ENCODE measurements at regions not wholly inside any gene's neighbourhood (a gene's known extent, or its start where the extent isn't known, plus 50 kb on each side); places are given as distances from the start of the nearest gene placed in this dataset.
"Not testable (repeated sequence)": the region's sequence is repeated elsewhere in the genome, so short reads cannot be mapped to it uniquely, and the experiment has no call there.

DNA sequence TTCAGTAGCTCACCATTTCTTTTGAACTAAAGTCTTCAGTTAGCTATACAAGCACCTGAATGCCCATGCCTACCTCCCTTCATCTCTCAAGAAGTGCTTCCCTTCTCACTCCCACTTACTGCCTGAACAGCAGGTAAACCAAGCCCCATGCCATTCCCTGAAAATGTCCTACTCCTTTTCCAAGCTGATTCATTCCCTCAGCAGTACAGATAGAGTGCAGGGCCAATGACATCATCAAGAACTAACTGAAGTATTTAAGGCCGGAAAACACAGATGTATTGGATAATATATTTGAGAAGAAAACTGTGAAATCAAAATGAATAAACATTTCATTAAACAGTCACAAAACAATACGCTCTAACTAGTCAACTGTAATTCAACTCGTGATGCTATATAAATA is 478.8 kb upstream of the CDH11 start:
- intact Hi-C loops (cut with DNase I): no loop called here
- DNase-seq (ENCODE audit: missing footprints) (no peak), ATAC-seq (no peak)

DNA sequence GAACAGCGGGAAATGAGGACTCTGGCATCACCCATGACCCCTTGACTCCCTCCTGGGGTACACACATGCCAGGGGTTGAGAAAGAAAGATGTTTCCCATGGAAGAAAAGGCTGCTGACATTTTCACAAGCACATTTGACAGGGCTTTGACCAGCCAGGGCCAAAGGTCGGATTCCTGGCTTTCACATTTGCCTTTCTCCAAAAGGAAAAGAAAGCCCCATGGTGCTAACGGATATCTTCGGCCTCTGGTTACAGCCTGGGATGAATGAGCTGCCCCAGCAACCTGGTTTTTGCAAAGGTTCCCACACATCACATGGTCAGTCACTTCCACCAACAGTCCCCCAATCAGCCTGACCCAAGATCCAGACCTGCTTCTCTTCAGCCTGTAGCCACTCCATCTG is 478.2 kb upstream of the CDH11 start:
- DNase-seq (ENCODE audit: missing footprints): no peak
- ATAC-seq: no peak
- intact Hi-C loops (cut with DNase I): no loop called here

DNA sequence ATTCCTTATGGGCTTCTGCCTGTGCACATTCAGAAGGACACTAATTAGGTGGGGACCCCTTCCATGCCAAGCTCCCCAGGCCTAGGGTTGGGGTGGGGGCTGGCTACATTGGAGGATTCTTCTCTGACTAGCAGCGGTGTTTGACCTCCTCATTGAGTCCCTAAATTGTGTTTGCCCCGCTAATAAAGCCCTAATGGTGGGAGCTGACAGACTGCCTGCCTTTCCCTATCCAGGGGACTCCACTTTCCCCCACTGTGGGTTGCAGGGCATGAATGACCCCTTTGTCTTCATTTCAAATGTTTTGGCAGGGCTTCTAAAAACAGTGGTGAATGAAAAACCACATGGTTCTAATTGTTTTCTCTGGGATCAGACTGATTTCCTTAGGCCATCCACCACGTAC is 476.8 kb upstream of the CDH11 start:
- ATAC-seq (no peak), DNase-seq (ENCODE audit: missing footprints) (no peak)
- intact Hi-C loops (cut with DNase I): no loop called here

DNA sequence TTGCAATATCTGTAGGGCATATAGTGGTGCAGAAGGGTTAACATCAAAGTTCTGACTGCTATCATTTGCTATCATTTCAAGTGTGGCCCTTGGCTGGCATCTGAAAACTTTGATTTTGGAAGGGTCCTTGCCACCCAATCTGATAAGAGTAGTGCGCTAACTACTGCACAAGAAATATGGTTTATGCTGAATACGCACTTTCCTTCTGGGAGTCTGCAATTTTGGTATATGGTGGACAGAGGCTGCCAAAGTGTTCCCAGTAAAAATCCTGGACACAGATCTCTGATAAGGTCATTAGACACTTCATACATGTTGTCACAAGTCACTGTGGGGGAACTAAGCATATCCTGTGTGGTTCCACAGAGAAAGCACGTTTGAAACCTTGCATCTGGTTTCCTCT is 461.6 kb upstream of the CDH11 start:
- intact Hi-C loops (cut with DNase I): no loop called here

DNA sequence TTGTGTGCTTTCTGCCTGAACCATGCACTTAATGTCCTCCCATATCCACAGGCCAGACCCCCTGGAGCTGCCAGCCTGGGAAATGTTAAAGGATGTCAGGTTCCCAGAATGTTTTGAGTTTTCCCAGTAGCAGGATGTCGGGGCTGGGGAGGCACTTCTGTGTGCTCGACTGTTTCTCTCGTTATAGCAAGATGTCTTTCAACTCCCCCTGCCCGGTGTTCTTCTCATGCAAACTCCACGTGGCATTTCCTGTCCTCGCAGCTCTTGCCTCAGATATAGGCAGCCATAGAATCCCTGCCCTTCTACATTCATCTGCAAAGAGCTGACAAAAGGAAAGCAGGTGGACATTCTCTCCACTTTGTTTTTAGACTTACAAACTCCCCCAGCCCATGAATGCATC is 457.2 kb upstream of the CDH11 start:
- DNase-seq (ENCODE audit: missing footprints) (no peak), ATAC-seq (no peak)
- intact Hi-C loops (cut with DNase I): no loop called here

More for the DNA sequence above, 461.6 kb upstream of the CDH11 start:
- no peak for DNase-seq (ENCODE audit: missing footprints)
- no peak for ATAC-seq

DNA sequence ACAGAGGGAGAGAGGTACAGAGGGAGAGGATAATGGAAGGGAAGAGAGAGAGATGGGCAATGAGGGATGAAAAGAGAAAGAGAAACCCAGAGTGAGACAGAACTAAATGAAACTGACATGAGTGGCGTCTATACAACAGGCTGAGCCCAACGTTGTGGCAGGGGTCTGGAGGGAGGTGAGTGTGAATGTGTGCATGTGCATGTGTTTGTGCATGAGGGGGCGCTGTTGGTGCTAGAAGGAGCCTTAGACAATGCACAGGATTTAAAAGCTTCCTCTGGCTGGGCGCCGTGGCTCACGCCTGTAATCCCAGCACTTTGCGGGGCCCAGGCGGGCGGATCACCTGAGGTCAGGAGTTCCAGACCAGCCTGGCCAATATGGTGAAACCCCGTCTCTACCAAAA is 454.8 kb upstream of the CDH11 start:
- intact Hi-C loops (cut with DNase I): no loop called here
- DNase-seq (ENCODE audit: missing footprints) (no peak), ATAC-seq (no peak)

DNA sequence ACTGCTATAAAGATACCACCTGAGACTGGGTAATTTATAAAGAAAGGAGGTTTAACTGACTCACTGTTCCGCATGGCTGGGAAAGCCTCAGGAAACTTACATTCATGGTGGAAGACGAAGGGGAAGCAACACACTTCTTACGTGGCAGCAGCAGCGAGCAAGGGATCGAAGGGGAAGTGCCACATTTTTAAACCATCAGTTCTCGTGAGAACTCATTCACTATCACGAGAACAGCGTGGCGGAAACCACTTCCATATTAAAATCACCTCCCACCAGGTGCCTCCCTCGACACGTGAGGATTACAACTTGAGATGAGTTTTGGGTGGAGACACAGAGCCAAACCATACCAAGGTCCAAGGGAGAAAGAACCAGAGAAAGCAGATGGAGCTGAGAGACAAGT is 454.3 kb upstream of the CDH11 start:
- ATAC-seq (no peak), DNase-seq (ENCODE audit: missing footprints) (no peak)
- intact Hi-C loops (cut with DNase I): no loop called here

DNA sequence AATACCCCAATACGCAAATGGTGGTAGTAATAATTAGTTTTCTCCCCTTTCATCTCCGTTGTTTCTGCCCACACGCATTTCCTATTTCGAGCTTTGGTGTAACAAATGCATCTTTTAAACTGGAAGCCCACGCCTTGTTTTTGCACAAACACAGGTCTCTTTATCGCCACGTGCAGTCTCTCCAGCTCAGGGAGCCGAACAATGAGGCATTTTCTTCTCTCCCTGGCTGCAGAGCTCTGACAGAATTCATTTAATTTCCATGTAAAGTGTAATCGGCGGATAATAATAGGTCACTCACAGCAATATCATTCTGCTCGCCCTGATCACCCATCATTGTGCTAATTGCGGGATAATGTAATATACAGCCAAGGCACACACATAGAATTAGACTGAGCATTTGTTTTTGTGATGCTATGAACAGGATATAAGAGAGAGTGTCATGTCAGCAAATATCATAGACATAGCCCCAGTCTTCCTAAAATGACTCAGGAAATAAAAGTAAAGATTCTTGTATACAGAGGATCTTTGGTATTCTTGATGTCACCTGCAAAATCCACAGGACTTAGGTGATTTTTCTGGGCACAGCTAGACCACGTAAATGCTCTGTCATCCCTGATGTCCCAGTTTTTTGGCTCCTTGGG is 452.6 kb upstream of the CDH11 start:
- intact Hi-C loops (cut with DNase I): no loop called here
- ATAC-seq: no peak
- no peak for DNase-seq (ENCODE audit: missing footprints)

DNA sequence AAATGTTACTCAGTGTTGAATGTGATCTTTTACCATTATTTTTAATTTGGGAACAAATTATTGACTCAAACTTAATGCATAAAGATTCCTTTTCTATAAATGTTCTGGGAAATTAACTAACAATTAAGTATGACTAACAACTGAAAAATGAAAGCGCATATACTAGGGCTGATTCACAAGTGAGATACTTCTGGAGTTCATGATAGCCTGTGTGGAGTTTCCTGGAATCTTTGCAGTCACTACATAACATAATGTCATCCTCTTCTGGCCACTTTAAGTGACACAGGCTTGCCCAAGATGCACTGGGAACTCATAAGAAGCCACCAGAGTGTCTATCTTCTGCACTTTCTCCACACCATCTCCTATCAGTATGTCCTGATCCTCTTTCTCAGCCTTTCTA is 450.3 kb upstream of the CDH11 start:
- DNase-seq (ENCODE audit: missing footprints) (no peak), ATAC-seq (no peak)
- intact Hi-C loops (cut with DNase I): no loop called here

DNA sequence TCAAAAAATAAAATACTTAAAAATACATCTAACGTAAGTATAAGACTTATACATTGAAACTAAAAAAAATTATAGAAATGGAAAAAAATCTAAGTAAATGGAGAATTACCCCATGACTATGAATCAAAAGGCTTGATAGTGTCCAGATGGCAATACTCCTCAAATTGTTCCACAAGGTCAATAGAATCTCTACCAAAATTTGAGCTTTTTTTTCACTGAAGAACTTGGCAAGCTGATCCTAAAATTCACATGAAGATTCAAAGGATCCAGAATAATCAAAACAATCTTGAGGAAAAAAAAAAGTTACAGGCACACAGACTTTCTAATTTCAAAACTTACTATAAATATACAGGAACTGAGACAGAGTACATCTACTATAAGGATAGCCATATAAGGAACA is 448.4 kb upstream of the CDH11 start:
- intact Hi-C loops (cut with DNase I): no loop called here
- no peak for DNase-seq (ENCODE audit: missing footprints)
- no peak for ATAC-seq

DNA sequence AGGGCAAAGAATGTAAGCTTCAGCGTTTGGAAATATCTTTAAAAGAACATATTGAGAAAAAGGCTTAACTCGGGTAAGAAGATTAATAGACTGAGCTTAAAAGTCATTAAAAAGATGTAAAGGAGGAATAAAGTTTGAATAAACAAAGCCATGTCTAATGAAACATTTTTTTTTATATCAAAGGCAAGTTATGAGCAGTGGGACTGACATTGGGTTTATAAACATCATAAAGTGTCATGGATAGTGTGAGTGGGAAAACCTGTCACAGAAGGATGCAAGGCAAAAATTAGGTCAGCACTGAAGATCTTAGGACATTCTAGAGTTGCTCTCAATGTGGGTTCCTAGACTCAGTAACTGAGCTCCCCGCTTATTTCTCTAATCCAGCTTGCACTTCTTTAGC is 438.0 kb upstream of the CDH11 start:
- intact Hi-C loops (cut with DNase I): no loop called here
- no peak for DNase-seq (ENCODE audit: missing footprints)

DNA sequence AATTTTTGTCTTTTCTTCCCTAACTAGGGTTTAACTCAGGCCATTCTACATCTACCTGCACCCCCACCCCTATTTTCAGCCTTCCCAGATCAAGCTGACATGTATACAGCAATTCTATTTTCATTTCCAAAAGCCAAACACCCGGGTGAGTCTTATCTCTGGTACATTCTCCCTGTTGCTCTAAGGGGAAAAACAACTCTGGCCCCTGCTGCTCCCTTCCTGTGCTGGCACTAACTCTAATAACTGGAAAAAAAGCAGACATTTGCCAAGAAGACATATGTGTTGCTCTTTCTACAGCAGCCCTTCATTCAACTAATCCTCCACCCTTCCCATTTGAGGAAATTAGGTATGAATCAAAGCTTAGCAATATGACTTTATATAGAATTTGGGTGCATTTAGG is 427.8 kb upstream of the CDH11 start:
- intact Hi-C loops (cut with DNase I); ATAC-seq; DNase-seq (ENCODE audit: missing footprints): not testable (repeated sequence)

More for the DNA sequence above, 438.0 kb upstream of the CDH11 start:
- no peak for ATAC-seq

DNA sequence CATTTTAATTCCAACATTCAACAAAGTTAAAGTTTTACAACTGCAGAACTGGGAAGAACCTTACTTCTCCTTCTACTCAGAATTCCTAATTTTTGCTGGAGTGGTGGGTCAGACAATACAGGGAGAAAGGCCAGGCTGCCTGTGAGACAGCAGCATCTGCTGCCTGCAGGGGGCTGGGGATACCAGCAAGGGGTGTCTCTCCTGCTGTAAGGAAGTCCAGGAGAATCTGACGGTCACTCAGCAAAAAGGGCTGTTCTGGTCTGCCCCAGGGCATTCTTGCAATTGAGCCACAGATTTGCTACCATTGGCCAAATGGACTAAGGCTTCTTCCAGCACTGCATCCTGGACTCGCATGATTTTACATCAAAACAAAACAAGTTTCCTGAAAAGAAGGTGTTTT is 426.6 kb upstream of the CDH11 start:
- intact Hi-C loops (cut with DNase I): no loop called here
- no peak for ATAC-seq
- DNase-seq (ENCODE audit: missing footprints): no peak

DNA sequence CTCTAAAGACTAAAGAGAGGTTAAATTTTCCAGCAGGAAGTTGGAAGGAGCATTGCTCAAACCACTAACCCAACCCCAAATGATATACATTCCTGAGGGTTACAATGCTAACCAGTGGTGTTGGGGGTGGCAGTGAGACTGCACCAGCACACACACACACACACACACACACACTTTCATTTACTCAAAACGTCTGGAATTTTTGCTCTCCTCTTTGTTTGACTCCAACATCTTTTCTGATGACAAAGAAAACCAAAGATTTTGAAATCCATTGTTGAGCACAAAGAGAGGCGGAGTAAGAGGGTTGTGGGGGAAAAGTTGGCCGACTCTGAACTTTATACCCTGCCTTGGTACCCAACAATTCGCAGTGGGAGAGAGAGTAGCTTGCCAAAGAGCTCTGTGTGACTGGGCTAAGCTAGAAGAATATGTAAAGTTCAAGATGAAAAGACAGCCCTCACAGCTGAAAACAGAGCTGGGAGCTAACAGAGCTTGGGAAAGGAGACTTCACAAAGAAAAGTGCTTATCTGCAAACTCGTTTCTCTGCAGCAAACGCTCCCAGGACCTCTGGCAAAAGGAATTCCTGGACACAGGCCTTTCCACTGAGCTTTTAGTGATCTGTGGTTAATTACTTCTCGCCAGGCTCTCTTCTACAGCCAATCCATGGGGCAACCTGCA is 426.0 kb upstream of the CDH11 start:
- no peak for DNase-seq (ENCODE audit: missing footprints)
- intact Hi-C loops (cut with DNase I): no loop called here
- no peak for ATAC-seq

DNA sequence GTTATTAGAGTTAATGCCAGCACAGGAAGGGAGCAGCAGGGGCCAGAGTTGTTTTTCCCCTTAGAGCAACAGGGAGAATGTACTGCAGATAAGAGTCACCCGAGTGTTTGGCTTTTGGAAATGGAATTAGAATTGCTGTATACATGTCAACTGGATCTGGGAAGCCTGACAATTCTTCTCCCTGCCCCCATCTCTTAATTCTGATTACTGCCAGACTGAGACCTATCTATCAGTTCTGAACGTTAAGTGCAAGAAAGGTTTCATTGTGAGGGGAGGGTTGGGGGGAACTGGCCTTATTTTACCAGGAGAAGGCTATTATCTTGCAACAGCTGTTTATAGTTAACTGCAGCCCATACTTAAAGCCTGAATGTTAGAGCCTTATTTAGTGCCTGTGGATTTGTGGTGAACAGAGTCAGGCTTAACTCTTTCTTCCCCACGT is 424.5 kb upstream of the CDH11 start:
- intact Hi-C loops (cut with DNase I): no loop called here
- ATAC-seq (peak; percentile 70), DNase-seq (ENCODE audit: missing footprints) (no peak)

DNA sequence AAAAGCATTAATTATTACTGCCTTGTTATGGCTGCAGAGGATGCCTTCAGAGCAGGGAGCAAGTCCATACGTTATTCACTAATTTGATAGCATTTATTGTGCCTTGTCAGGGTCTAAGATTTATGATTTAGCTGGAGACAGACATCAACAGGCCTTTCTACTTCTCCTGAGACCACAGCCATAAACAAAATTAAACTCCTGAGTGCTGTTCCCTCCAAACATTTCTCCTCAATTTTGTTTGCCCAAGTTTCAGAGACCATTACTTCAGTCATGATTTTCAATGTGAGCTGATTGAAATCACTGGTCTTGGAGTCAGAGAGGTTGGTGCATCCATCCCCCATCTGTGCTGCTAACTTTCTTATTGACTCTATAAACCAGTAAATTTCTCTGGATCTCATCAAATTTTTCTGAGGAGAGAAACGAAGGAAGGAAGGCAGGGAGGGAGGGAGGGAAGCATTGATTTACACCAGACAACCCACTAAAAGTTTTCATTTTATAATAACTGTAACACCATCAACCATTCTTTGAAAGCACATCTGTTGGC is 423.6 kb upstream of the CDH11 start:
- intact Hi-C loops (cut with DNase I): no loop called here
- no peak for ATAC-seq
- DNase-seq (ENCODE audit: missing footprints): no peak

DNA sequence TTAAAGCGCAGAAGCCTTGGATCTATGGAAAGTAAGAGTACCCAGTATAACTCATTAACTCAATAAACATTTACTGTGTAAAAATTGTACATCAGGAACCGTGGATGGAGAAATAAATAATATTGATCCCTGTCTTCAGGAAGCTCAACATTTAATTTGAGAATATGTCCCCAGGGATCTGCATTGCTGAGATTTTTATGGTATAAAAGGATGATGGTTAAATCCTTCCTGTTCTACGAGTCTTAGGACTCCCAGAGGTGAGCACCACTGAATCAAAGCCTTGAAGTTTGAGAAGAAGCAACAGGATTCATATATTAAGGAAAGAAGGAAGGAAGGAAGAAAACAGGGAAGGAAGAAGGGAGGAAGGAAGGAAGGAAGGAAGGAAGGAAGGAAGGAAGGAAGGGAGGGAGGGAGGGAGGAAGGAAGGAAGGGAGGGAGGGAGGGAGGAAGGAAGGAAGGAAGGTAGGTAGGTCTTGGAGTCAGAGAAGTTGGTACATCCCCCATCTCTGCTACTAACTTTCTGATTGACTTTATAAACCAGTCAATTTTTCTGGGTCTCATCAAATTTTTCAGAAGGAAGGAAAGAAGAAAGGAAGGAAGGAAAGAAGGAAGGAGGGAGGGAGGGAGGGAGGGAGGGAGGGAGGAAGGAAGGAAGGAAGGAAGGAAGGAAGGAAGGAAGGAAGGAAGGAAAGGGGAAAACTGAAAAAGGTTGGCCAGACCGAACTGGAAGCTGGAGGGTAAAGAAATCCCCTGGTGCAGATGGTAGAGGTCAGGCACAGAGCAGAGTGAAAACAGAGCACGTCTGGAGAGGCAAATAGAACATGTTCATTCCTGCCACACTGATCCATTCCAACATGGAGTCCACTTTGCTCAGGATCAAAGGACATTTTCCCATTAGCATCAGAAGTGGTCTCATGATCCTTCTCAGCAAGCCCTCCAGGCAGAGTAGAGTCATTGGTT is 422.2 kb upstream of the CDH11 start:
- intact Hi-C loops (cut with DNase I): no loop called here
- DNase-seq (ENCODE audit: missing footprints) (no peak), ATAC-seq (no peak)

DNA sequence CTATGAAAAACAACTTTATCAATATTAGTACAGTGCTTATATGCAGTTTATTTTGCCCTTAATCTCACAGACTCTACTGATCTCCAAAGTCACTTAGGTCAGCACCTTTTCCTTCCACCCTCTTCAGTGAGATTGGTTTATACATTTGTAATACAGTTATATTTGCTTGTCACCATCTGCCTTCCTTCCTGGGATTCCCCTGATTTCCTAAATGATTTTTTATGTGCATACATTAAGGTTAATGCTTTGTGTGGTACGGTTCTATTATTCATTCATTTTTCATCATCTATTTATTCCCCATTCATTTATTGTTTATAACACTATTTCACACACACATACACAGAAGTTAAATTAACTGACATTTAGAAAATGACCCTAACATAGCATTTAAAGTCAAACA is 419.8 kb upstream of the CDH11 start:
- DNase-seq (ENCODE audit: missing footprints) (no peak), ATAC-seq (no peak)
- intact Hi-C loops (cut with DNase I): no loop called here

DNA sequence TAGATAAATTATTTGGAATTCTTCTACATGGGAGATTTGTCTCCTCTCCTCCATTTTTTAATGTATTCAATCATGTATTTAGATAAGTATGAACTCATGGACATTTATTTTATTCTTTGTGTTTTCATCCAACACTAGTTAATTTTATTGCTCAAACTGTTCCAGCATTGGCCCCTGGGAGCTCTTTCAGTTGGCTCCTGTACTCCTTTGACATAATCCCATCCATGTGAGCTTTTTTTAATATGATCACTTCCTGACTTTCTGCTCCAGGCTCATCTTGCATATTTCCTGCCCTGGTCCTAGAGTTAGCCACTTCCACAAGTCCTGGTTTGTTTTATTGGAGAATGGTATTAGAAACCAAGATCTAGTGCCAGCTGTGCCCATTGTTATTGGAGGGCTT is 419.0 kb upstream of the CDH11 start:
- ATAC-seq: peak; percentile 56
- intact Hi-C loops (cut with DNase I): no loop called here
- no peak for DNase-seq (ENCODE audit: missing footprints)

DNA sequence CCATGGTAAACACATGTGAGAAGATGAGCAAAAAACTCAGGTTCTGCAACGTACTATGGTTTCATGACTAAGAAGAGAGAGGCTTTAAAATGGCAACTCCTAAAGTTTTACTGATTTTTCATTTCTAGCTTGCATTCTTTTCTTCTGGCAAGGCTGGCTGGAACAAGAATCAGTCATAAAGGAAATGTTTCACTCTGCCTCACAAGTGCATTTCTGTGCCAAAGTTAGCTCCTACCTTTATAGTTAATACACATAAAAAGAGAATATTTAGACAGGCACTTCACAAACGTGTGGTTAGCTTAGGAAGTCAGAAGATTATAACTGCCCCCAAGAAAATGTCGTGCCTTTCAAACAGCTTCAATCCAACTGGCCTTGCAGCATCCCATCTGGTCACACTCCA is 417.1 kb upstream of the CDH11 start:
- ATAC-seq (no peak), DNase-seq (ENCODE audit: missing footprints) (no peak)
- intact Hi-C loops (cut with DNase I): no loop called here
